Heart right ventricle (tissue), 16 donors: ENCODE measurements at regions not wholly inside any gene's neighbourhood (a gene's known extent, or its start where the extent isn't known, plus 50 kb on each side); places are given as distances from the start of the nearest gene placed in this dataset.

Experiments used
- ATAC-seq, 8 donors: fragments of 200-7000 bp; cut with Tn5 transposase; one replicate each; pipeline ENCODE4 v1.9.1; 2020; ENCODE audit warnings: mild to moderate bottlenecking in 8 of 8, moderate library complexity in 8 of 8, moderate number of reproducible peaks in 1 of 8
- DNase-seq, 2 donors: peaks; one replicate each; pipeline ENCODE4 v3.0.0-alpha.2; 2020
- H3K27ac ChIP-seq, 10 donors: fragments of 200-600 bp; sonication (generic) in 2 of 10; one replicate each; pipeline versions ENCODE4 v1.5.0 to v1.8.0; 2020 to 2022; ENCODE audit warnings: mild to moderate bottlenecking in 3 of 10
- H3K27me3 ChIP-seq, 7 donors: fragments of 200-600 bp; one replicate each; pipeline ENCODE4 v1.8.0; 2021 to 2022; ENCODE audit warnings: mild to moderate bottlenecking in 2 of 7
- H3K36me3 ChIP-seq, 9 donors: fragments of 200-600 bp; sonication (generic) in 1 of 9; one replicate each; pipeline versions ENCODE4 v1.5.0 to v1.8.0; 2020 to 2022; ENCODE audit warnings: mild to moderate bottlenecking in 2 of 9
- H3K4me1 ChIP-seq, 9 donors: fragments of 200-600 bp; sonication (generic) in 1 of 9; one replicate each; pipeline versions ENCODE4 v1.5.0 to v1.8.0; 2020 to 2022; ENCODE audit warnings: mild to moderate bottlenecking in 4 of 9
- H3K4me3 ChIP-seq, 10 donors: fragments of 200-600 bp; sonication (generic) in 2 of 10; one replicate each; pipeline versions ENCODE4 v1.5.0 to v1.8.0; 2020 to 2022; ENCODE audit warnings: mild to moderate bottlenecking in 7 of 10, moderate library complexity in 2 of 10
- H3K9me3 ChIP-seq, 11 donors: fragments of 200-600 bp in 10 of 11; sonication (generic) in 2 of 11; one replicate each; pipeline versions ENCODE4 v1.5.0 to v1.8.0; 2013 to 2022; ENCODE audit warnings: mild to moderate bottlenecking in 2 of 11, control low read depth in 1 of 11, moderate library complexity in 1 of 11
- CTCF ChIP-seq, 9 donors: fragments of 200-600 bp; sonication (generic) in 2 of 9; IDR thresholded peaks; one replicate each; pipeline versions ENCODE4 v1.5.0 to v1.8.0; 2021 to 2022; ENCODE audit warnings: antibody characterized with exemption in 9 of 9, mild to moderate bottlenecking in 5 of 9, moderate library complexity in 1 of 9
- WGBS, 2 donors: extraction: QIAGEN DNeasy Blood & Tissue Kit; methylation state at CpG; one replicate each; pipeline ENCODE4 v1.1.7; 2013; ENCODE audit warnings: inconsistent platforms in 1 of 2; 5-methylcytosine and 5-hydroxymethylcytosine counted together
- intact Hi-C, 10 donors: fragments of 100-400 bp; cut with DNase I; formaldehyde crosslinking; loops; one replicate each; pipeline versions ENCODE4 v1.11.1 to v1.14.2; 2022
- donor health status: Arrhythmogenic right ventricular cardiomyopathy.
- donor health status: ischemic (EF 13 %, LVEDD 7.1; RV severe dilation, severe dysfunction).
- donor health status: healthy with polysubstance abuse.
- donor health status: DM: no; HTN: yes; CAD: no.
- donor health status: DM: no; HTN: no; CAD: no.
- donor health status: ischemic (EF 25% LVEDD 6.9; RV normal size, moderate dysfunction).
- donor health status: ischemic (EF 25% LVEDD 5.7; RV mildly dilated, moderate dysfunction).
- donor health status: healthy.
- donor health status: DM: yes; HTN: yes; CAD: no.
- donor health status: Ischemic cardiomyopathy.
- donor health status: ischemic (EF 35%, LVEDD 5.7; RV mildly dilated, moderate dysfunction).
- donor health status: nonischemic (EF 11% LVEDD 7.7; RV severe dilation, severe dysfunction).
- donor health status: DM: yes; HTN: yes; CAD: no.
- donor health status: PGD.
- donor health status: ischemic (EF 29% LVEDD 5.4; RV normal size, mild dysfunction).
- donor health status: nonischemic (EF 23%, LVEDD 6.1; RV moderate dilation, normal function).

- no peak overlapping the region for H3K27ac ChIP-seq
- peaks cover 0 to 12% (median 5%) of the 10 kb centered on the region in 11 donors for H3K9me3 ChIP-seq
- no peaks in the 10 kb centered on the region for H3K36me3 ChIP-seq
- DNase-seq (no peak), ATAC-seq (no peak)
- no peak overlapping the region for H3K4me3 ChIP-seq
- no peak for TF ChIP-seq CTCF (IDR thresholded peaks at IDR 0.05)
- H3K4me1 ChIP-seq: no peaks in the 10 kb centered on the region
- H3K27me3 ChIP-seq: no peaks in the 10 kb centered on the region
- WGBS, 2 donors: 17% methylated on average over 2 of the region's 2 CpGs
- intact Hi-C loops: no loop called here
These were observed 522.0 kb upstream of the MAN1A1 start for GRCh38 chr6:119871520-119871919.

GRCh38 chr6:119865466-119866350 is 516.1 kb upstream of the MAN1A1 start:
- Histone ChIP-seq H3K27me3 (no peaks in the 10 kb centered on the region), H3K9me3 (peaks cover 0 to 29% (median 13%) of the 10 kb centered on the region in 11 donors), H3K27ac (no peak overlapping the region), H3K4me3 (no peak overlapping the region), H3K4me1 (no peaks in the 10 kb centered on the region), H3K36me3 (no peaks in the 10 kb centered on the region)
- no peak for TF ChIP-seq CTCF (IDR thresholded peaks at IDR 0.05)
- 91 to 93% methylated on average over 3 of the region's 3 CpGs for WGBS, 2 donors
- intact Hi-C loops: no loop called here
- DNase-seq (no peak), ATAC-seq (no peak)

DNA sequence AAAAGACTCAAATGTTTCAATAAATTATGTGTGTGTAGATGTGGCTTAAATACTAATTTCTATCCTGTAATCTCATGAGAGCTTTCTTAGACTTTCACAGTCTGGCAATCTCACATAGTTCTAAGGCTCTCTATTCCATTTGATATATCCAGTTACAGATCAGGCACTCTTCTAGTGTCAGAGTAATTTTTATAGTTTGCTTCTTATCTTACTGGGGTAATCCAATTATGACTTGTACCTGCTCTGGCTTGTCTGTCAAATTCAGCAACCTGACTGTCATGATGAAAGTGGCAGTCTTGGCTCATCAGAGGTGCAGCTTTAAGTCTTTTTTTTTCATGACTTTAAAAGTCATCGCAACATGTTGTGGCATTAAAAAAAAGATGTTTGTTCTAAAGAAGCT is 513.2 kb upstream of the MAN1A1 start:
- TF ChIP-seq CTCF (IDR thresholded peaks at IDR 0.05): no peak
- Histone ChIP-seq H3K27ac (no peak overlapping the region), H3K4me3 (no peak overlapping the region), H3K9me3 (peaks cover 0 to 29% (median 13%) of the 10 kb centered on the region in 11 donors), H3K4me1 (no peaks in the 10 kb centered on the region), H3K36me3 (no peaks in the 10 kb centered on the region), H3K27me3 (no peaks in the 10 kb centered on the region)
- DNase-seq (no peak), ATAC-seq (no peak)
- WGBS, 2 donors: 96 to 100% methylated on average over 1 of the region's 1 CpG
- intact Hi-C loops: no loop called here

GRCh38 chr6:119858901-119859300 is 509.3 kb upstream of the MAN1A1 start:
- no peak for TF ChIP-seq CTCF (IDR thresholded peaks at IDR 0.05)
- ATAC-seq (no peak), DNase-seq (no peak)
- intact Hi-C loops: no loop called here
- Histone ChIP-seq H3K4me3 (no peak overlapping the region), H3K4me1 (no peaks in the 10 kb centered on the region), H3K27me3 (no peaks in the 10 kb centered on the region), H3K9me3 (no peaks in the 10 kb centered on the region), H3K27ac (no peak overlapping the region), H3K36me3 (no peaks in the 10 kb centered on the region)
- 96 to 98% methylated on average over 1 of the region's 1 CpG for WGBS, 2 donors
